ENCODE measurements at regions not wholly inside any gene's neighbourhood (a gene's known extent, or its start where the extent isn't known, plus 50 kb on each side); places are given as distances from the start of the nearest gene placed in this dataset.
"Not testable (repeated sequence)": the region's sequence is repeated elsewhere in the genome, so short reads cannot be mapped to it uniquely, and the experiment has no call there.

GRCh38 chr1:38725321-38725961 lies 134.1 kb downstream of the RRAGC start:
- DNase-seq (ENCODE audit: low read depth), result not testable (repeated sequence)

GRCh38 chr1:38724160-38725131 lies 135.1 kb downstream of the RRAGC start:
- DNase-seq (ENCODE audit: low read depth), result no peak
- H3K4me3 ChIP-seq (ENCODE audit: low read depth, low read length), result no peak overlapping the region

More at GRCh38 chr1:38725321-38725961, 134.1 kb downstream of the RRAGC start:
- not testable (repeated sequence) for H3K4me3 ChIP-seq (ENCODE audit: low read depth, low read length)

- no peak overlapping the region for H3K4me3 ChIP-seq (ENCODE audit: low read depth, low read length)
- DNase-seq (ENCODE audit: low read depth), result no peak
Observed at GRCh38 chr1:38721816-38722215, 137.8 kb downstream of the RRAGC start.

GRCh38 chr1:38719880-38720279 lies 139.7 kb downstream of the RRAGC start:
- no peak for DNase-seq (ENCODE audit: low read depth)
- H3K4me3 ChIP-seq (ENCODE audit: low read depth, low read length), result no peak overlapping the region

GRCh38 chr1:38718031-38718430 lies 141.5 kb downstream of the RRAGC start:
- DNase-seq (ENCODE audit: low read depth), result no peak
- no peak overlapping the region for H3K4me3 ChIP-seq (ENCODE audit: low read depth, low read length)

GRCh38 chr1:38716229-38716628 lies 143.3 kb downstream of the RRAGC start:
- DNase-seq (ENCODE audit: low read depth), result no peak
- H3K4me3 ChIP-seq (ENCODE audit: low read depth, low read length), result no peak overlapping the region

GRCh38 chr1:38715415-38715814 lies 144.2 kb downstream of the RRAGC start:
- DNase-seq (ENCODE audit: low read depth), result no peak
- no peak overlapping the region for H3K4me3 ChIP-seq (ENCODE audit: low read depth, low read length)

- no peak for DNase-seq (ENCODE audit: low read depth)
- no peak overlapping the region for H3K4me3 ChIP-seq (ENCODE audit: low read depth, low read length)
Observed at GRCh38 chr1:38712046-38712445, 147.5 kb downstream of the RRAGC start.

GRCh38 chr1:38708701-38709258 lies 150.8 kb downstream of the RRAGC start:
- no peak for DNase-seq (ENCODE audit: low read depth)
- no peak overlapping the region for H3K4me3 ChIP-seq (ENCODE audit: low read depth, low read length)

- no peak for DNase-seq (ENCODE audit: low read depth)
- H3K4me3 ChIP-seq (ENCODE audit: low read depth, low read length), result no peak overlapping the region
Observed at GRCh38 chr1:38701088-38701487, 158.5 kb downstream of the RRAGC start.

GRCh38 chr1:38700077-38700470 lies 159.5 kb downstream of the RRAGC start:
- no peak overlapping the region for H3K4me3 ChIP-seq (ENCODE audit: low read depth, low read length)
- no peak for DNase-seq (ENCODE audit: low read depth)

- DNase-seq (ENCODE audit: low read depth), result no peak
- H3K4me3 ChIP-seq (ENCODE audit: low read depth, low read length), result no peak overlapping the region
Observed at GRCh38 chr1:38699330-38700076, 160.1 kb downstream of the RRAGC start.

GRCh38 chr1:38697387-38697786 lies 162.2 kb downstream of the RRAGC start:
- no peak overlapping the region for H3K4me3 ChIP-seq (ENCODE audit: low read depth, low read length)
- DNase-seq (ENCODE audit: low read depth), result no peak

- no peak overlapping the region for H3K4me3 ChIP-seq (ENCODE audit: low read depth, low read length)
- DNase-seq (ENCODE audit: low read depth), result no peak
Observed at GRCh38 chr1:38696371-38696770, 163.2 kb downstream of the RRAGC start.

- DNase-seq (ENCODE audit: low read depth), result no peak
- H3K4me3 ChIP-seq (ENCODE audit: low read depth, low read length), result no peak overlapping the region
Observed at GRCh38 chr1:38693759-38694158, 165.8 kb downstream of the RRAGC start.

GRCh38 chr1:38693031-38693430 lies 166.5 kb downstream of the RRAGC start:
- DNase-seq (ENCODE audit: low read depth), result no peak
- no peak overlapping the region for H3K4me3 ChIP-seq (ENCODE audit: low read depth, low read length)

GRCh38 chr1:38690790-38691449 lies 168.7 kb downstream of the RRAGC start:
- H3K4me3 ChIP-seq (ENCODE audit: low read depth, low read length), result no peak overlapping the region
- no peak for DNase-seq (ENCODE audit: low read depth)

- no peak overlapping the region for H3K4me3 ChIP-seq (ENCODE audit: low read depth, low read length)
- DNase-seq (ENCODE audit: low read depth), result no peak
Observed at GRCh38 chr1:38686927-38687255, 172.7 kb downstream of the RRAGC start.

- no peak overlapping the region for H3K4me3 ChIP-seq (ENCODE audit: low read depth, low read length)
- DNase-seq (ENCODE audit: low read depth), result no peak
Observed at GRCh38 chr1:38686167-38686926, 173.2 kb downstream of the RRAGC start.

All from skeletal muscle cell (primary cell).